Lung microvascular endothelial cell (primary cell): ENCODE measurements at regions not wholly inside any gene's neighbourhood (a gene's known extent, or its start where the extent isn't known, plus 50 kb on each side); places are given as distances from the start of the nearest gene placed in this dataset.

Experiments
- DNase-seq, 2 donors: peaks; one replicate each; pipeline versions ENCODE4 v3.0.0 to v3.0.0-alpha.2; 2010; ENCODE audit warnings: low read depth in 2 of 2

DNA sequence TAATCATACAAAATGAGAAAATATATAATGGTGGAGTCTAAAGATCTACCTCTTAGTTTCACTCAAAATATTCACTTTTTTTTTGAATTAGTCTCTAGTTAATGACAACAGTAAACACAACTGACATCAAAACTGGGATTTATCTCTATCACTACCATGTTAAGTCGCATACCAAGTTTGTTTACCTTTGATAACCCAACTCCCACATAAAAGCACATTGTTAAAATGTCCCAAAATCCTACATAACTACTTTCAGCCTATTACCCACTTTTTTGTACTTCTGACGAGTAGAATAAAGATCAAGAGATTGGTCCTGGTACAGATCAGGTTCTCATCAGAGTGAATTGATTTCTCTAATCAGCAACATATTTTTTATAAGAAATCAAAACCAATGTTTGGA, 518.5 kb downstream of the EPHA3 start:
- DNase-seq = no peak

DNA sequence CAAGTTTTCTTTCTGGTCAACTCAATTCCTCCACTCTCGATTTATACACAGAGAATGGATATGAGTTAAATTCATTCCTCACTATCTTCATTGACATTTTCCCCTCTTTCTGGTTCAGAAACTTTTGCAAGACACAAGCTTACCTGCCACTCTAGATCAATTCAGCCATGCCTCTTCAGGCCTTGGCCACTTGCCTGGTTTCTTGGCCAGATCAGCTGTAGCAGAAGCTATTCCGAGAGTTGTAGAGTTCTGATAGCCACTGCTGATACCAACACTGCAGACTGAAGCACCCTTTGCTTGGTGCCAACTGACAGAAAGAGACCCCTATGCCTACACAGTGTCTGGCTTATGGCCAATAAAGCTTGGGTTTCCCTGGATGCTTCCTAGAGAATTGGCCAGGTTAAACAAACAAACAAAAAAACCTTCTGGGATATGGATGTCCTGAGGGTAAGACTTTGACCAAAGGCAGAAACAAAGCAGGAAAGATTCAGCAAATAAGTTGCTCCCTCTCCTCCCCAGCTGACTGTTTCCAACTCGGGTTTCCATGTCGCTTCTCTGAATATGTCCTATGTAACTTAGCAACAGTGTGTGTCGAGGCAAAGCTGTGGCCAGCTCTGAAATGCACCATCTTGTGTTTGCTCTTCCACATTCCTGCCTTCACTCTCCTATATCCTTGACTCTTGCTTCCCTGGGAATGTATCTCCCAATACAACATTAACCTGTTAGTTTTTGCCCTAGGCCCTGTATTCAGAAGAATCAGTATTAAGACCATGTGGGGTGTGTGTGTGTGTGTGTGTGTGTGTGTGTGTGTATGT, 521.6 kb downstream of the EPHA3 start:
- no peak for DNase-seq

DNA sequence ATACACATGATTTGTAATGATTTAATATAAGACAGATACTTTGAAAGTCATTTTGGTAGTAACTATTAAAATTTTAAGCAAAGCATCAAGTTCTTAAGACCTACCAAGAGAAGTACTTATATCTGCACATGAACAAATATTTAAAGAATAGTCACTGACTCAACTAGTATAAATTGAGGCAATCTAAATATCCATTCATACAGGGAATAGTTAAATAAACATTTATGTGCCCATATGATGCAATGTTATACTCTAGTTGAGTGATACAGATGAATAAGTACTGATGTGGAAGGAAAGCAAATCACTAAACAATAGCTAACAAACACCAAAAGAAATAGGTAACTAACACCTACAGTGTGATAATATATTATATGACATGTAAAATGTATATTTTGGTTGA, 527.7 kb downstream of the EPHA3 start:
- DNase-seq = no peak

DNA sequence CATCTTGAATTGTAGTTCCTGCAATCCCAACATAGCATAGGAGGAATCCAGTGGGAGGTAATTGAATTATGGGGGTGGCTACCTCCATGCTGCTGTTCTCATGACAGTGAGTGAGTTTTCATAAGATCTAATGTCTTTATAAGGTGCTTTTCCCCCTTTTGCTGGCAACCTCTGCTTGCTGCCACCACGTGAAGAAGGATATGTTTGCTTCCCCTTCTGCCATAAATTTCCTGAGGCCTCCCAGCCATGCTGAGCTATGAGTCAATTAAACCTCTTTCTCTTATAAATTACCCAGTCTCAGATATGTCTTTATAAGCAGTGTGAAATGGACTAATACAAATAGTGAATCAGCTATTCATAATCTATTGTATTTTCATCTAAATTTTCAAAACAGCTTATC, 537.3 kb downstream of the EPHA3 start:
- no peak for DNase-seq

DNA sequence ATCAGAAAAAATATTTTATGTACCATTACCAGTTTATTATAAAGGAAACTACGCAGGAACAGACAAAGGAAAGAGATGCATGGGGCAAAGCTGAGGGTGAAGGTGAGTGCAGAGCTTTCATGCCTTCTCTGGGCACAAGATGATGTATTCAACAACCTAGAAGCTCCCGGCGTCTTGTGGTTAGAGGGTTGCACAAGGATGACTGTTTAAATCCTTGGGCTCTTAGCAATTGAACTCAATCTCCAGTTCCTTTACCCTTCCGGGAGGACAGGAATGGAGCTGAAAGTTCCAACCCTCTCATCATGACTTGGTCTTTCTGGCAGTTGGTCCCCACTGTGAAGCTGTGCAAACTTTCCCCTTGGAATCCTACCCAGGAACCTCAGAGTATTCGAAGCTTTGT, 542.0 kb downstream of the EPHA3 start:
- no peak for DNase-seq

DNA sequence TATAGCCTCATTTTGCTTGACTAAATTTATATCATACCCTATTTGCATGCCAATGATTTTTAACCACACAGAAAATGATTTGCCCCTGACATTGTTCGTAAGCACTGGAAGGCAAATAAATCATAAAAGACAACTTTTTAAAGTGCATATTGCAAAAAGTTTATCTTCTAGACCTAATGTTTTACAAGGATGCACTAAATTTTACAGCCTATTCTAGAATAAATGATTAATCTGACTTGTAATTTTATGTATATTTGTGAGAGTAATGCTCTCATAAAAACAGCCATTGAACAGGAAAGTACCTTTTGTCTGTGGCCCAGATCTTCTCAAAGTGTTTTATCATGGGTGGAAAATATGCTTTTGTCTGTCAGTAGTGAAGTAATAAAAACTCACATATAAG, 546.6 kb downstream of the EPHA3 start:
- DNase-seq = no peak

DNA sequence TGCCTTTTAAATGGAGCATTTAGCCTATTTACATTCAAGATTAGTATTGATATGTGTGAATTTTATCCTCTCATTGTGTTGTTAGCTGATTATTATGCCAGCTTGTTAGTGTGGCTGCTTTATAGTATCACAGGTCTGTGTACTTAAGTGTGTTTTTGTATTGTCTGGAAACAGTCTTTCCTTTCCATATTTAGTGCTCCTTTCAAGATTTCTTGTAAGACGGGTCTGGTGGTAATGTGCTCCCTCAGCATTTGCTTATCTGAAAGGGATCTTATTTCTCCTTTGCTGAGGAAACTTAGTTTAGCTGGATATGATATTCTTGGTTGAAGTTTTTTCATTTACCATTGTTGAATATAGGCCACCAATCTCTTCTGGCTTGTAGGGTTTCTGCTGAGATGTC, 549.0 kb downstream of the EPHA3 start:
- no peak for DNase-seq

DNA sequence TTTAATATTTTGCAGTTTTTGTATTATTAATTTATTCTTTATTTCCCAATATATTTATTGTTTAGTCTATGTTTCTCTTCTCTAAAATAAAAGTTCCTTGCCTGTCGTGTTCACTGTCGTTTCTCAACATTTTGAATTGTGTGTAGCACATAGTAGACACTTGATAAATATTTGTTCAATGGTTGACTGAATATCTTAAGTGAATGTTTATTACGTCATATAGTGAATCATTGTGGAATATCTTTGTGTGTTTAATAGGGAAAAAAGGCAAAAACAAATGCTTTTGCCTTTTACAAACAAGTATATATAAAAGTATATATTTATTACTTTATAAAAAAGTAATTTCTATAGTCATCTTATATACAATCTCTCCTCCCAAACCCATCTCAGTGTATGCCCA, 572.3 kb downstream of the EPHA3 start:
- DNase-seq = no peak

DNA sequence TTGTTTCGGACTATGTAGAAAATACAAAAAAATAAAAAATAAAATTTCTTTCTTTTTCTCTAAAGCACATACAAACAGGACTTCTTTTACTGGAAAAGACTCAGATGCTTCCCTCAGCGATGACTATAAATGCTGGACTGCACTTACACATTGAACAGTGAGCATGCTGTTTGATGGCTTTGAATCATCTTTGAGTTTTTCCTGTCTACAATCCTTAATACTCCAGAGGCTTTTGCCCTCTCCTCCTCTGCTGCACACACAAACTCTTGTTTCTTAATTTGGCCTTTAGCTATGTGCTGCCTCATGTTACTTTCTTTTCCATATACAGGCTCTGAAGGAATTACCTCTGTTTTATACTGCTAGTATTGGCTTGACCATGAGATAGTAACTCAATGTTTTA, 575.1 kb downstream of the EPHA3 start:
- no peak for DNase-seq

DNA sequence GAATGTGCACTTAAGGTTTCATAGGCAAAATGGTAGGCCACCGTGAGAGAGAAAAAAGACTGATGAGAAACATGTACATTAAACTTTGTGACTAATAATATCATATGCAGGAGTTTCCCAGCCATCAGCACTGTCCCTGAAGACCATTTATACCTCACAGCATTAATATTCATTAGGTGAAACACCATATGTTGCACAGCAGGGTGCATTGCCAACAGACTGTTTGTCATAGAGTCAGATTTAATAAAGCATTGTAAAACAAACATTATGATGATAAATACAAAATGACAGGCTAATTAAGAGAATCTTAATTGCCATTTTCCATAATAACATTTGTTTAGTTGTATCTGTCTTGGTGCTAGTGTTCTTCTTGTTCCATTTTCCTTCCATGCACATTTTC, 578.3 kb downstream of the EPHA3 start:
- DNase-seq = no peak

DNA sequence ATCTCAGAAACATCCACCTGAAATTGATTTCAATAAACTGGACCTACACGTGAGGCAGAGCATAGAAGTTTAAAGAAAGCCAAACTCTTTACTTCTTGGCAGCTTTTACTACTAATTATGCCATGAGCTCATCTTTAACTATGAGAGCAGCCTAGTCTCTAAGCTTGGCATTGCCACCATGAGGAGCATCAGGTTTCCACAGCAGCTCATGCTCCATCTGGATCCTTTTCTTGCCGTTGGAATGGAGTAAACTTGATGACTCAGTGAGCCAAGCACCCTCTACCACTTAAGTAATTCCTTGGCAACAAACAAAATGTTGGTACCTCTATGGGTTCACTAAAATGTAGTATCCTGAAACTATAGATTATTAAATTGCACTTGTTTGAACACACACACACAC, 583.2 kb downstream of the EPHA3 start:
- DNase-seq = no peak

DNA sequence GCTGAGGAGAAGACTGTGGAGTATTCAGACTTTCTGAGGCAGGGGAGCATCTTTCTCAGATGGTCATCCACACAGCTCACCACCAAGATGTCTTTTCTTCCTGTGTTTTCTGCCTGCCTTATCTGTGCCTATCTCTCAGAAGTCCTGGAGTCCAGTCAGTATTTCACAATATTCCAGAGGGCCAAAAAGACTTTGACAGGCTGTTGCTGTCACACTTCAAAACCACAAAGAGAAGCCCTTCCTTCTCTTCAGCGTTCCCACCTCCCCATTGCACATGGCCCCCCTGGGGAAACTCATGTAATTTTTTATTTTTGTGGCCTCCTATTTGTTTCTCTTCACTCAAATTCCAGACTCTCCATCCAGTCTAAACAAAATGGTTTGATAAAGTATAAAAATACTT, 585.2 kb downstream of the EPHA3 start:
- DNase-seq = no peak

DNA sequence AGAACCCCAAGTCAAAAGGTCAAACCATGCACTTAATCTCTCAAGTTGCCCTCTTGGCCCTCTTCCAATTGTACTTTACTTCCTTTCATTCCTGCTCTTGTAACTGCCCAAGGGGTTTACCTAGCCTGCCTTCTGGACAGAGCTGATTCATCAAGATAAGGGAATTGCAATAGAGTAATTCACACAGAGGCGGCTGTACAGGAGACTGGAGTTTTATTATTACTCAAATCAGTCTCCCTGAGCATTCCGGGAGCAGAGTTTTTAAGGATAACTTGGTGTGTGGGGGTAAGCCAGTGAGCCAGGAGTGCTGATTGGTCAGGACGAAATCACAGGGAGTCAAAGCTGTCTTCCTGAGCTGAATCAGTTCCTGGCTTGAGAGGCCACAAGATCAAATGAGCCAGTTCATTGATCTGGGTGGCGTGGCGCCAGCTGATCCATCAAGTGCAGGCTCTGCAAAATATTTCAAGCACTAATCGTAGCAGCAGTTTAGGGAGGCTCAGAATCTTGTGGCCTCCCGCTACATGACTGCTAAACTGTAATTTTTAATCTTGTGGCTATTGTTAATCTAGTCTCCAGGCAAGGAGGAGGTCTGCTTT, 590.0 kb downstream of the EPHA3 start:
- no peak for DNase-seq

DNA sequence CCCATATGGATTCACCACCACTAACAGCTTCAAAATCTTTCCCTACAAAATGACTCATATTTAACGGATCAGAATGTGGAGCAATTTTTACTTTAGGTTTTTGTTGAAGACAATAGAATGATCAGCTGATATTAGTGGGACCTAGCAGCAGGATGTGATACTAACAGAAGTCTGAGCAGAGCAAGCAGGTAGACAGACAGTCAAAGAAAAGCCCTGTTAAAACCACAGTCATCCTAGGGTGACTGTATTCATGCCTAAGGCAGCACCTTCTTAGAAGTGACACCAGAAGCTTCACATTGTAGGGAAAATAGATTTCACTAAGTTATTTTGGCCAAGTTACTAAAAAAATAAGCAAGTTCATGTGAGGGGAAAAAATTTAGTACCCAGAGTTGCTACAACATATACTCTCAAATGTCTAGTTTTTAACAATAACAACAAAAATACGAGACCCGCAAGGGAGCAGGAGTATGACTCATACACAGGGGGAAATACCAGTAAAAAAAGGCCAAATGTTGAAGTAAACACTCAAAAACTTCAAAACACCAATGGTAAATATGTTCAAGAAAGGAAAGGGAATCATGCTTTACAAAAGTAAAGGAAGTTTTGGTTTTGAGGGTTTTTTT, 590.9 kb downstream of the EPHA3 start:
- DNase-seq = no peak

DNA sequence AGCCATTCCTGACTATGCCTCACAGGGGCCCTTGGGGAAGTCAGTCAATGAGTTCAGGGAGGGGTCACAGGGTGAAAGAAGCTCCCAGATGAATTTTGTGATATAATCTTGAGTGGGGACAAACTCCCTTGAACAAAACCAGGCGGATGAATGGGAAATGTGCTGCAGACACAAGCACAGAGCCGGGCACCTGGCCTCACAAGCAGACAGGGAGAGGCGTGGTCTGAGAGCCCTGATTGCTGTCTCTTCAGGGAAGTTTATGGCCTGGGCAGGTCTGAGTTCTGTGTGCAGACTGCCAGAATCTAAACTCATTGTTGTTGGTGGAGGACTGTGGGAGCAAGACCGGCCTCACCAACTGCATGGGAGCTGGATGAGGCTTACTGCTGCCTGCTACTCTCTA, 591.8 kb downstream of the EPHA3 start:
- DNase-seq = no peak

DNA sequence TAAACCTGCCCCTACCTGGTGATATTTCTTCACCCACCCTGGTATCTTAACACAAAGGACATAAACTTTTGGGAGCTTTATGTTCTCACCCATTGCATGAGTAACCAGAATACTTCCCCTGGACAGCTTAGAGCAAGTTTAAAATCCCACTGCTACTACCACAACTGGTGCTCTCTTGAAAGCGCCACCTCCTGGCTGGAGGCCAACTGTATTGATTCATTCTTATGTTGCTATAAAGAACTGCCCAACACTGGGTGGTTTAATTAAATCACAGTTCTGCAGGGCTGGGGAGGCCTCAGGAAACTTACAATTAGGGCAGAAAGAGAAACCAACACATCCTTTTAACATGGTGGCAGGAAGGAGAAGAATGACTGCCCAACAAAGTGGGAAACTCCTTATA, 592.4 kb downstream of the EPHA3 start:
- DNase-seq = no peak

DNA sequence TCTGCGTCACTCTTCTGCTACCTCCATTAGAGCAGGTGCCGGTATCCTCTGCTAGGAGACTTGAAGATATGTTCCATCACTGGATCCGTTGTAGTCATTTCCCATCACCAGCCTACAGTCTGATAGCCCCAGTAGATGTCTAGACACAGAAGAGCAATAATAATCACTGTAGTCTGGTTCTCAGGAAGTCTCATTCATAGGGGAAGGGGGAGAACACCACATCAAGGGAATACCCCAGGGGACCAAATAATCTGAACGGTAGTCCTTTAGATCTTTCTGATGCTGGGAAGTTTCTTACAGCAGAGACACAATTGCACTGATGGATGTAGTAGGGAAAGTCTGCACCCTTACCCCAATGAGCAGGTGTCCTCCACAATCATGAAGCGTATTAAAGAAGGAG, 595.0 kb downstream of the EPHA3 start:
- no peak for DNase-seq

DNA sequence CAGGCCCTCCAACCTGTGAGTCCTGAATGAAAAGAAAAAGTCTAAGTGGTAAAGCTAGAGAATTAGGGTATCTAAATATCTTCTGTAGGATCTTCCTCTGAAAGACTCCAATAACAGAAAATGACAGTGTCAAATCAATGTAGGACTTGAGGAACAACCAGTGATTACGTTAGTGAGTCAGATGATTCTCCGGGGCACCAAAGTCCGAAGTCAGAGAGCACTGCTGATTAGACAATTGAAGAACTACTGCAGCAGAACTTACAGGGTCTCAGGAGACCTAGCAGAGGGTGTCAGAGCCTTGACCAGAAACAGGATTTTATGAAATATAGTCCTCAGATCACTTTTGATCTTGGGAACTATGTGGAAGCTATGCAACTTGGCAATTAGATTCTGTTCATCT, 605.8 kb downstream of the EPHA3 start:
- no peak for DNase-seq

DNA sequence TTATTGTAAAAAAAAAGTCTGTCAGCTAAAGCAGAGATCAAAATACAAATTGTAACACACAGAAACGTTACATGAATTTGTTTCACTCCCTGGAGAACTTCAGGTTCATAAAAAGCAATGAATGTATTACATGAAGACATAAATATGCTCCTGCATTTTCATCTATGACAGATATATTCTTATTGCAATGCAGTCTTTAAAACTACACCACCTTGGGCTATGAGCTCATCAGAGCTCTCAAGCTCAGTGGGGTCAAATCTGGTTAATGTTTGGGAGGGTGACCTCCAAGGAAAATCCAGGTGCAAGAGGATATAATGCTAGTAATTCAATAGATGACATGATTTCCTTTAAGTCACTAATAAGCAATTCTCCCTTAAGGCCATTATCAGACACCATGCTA, 606.8 kb downstream of the EPHA3 start:
- no peak for DNase-seq

DNA sequence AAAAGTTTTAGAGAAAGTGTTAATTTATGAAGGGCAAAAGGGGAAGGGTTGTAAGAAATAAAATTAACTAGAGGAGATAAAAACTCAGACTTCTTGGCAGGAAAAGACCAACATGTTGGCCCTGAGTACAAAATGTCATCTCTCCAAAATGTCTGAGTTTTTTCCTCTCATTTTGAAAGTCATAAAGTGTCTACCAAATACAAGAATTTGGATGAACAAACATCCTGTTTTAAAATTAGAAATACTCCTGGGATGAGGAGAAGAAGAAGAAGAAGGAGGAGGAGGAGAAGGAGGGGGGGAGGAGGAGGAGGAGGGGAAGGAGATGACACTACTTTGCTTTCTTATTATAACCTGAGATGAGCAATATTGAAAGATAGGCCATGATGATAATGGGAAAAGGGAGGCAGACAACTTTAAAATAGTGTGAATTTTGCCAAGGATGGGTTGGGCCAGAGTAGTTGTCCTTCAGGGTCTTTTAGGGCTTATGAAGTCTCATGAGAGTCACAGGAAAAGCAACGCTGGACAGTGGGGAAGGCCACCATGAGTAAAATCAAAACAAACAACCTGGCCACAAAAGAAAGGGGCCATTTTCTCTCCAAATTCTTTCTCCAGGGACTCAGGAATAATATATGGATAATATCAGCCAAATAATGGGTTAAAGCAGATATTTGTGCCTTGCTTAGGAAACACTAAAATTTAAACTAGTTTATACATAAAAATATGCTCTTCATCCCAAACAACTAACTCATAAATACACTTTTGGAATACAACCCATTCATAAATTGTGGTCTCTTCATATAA, 632.9 kb downstream of the EPHA3 start:
- no peak for DNase-seq

DNA sequence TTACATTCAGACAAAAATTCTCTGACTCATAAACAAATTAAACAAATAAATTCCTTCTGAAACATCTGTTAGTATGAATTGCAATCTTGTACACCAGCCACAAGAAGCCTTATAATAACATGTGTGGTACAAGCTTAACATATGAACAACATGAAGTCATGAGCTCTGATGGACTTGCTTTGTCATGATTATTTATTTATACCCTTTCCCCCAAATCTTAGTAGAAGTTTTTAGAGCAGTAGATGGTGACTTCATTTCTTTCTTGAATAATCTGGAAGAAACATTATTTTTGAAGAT, 633.4 kb downstream of the EPHA3 start:
- no peak for DNase-seq

DNA sequence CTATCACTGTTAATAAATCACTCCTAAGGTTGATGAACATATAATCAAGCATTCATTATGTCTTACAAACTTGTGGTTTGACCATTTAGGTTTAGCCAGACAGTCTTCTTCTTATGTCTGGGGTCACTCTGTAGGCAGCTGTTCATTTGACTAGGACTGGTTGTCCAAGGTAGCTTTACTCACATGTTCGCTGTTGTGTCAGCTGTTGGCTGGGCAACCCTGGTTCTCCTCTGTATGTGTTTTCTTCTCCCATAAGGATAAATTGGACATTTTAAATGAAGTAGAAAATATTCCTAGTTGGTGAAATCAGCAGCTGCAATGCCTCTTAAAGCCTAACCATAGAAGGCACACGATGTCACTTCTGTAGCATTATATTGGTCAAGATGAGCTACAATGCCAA, 635.1 kb downstream of the EPHA3 start:
- DNase-seq = no peak
